Neural progenitor cell (in vitro differentiated cells): ENCODE measurements at regions not wholly inside any gene's neighbourhood (a gene's known extent, or its start where the extent isn't known, plus 50 kb on each side); places are given as distances from the start of the nearest gene placed in this dataset.

ENCODE experiments used
- EZH2 ChIP-seq: fragments of 200-600 bp; sonication (generic); IDR thresholded peaks from 2 replicates; pipeline ENCODE4 v1.6.1; 2017; ENCODE audit warnings: antibody characterized with exemption, mild to moderate bottlenecking, moderate library complexity
- EZH2phosphoT487 ChIP-seq: fragments of 200-600 bp; sonication (generic); IDR thresholded peaks from 2 replicates; pipeline ENCODE4 v1.6.1; 2017; ENCODE audit warnings: antibody characterized with exemption
- TF ChIP-seq, protein P1 (sequence below): fragments of 200-600 bp; sonication (generic); IDR thresholded peaks from 2 replicates; pipeline ENCODE4 v1.5.1; 2017; ENCODE audit warnings: antibody characterized with exemption, mild to moderate bottlenecking

- TF ChIP-seq, protein P1, sequence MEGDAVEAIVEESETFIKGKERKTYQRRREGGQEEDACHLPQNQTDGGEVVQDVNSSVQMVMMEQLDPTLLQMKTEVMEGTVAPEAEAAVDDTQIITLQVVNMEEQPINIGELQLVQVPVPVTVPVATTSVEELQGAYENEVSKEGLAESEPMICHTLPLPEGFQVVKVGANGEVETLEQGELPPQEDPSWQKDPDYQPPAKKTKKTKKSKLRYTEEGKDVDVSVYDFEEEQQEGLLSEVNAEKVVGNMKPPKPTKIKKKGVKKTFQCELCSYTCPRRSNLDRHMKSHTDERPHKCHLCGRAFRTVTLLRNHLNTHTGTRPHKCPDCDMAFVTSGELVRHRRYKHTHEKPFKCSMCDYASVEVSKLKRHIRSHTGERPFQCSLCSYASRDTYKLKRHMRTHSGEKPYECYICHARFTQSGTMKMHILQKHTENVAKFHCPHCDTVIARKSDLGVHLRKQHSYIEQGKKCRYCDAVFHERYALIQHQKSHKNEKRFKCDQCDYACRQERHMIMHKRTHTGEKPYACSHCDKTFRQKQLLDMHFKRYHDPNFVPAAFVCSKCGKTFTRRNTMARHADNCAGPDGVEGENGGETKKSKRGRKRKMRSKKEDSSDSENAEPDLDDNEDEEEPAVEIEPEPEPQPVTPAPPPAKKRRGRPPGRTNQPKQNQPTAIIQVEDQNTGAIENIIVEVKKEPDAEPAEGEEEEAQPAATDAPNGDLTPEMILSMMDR = no peak
- no peak for TF ChIP-seq EZH2
- TF ChIP-seq EZH2phosphoT487 = no peak
Observed at GRCh38 chr6:10054672-10055071, 360.2 kb downstream of the TFAP2A start.
